ENCODE measurements at regions not wholly inside any gene's neighbourhood (a gene's known extent, or its start where the extent isn't known, plus 50 kb on each side); places are given as distances from the start of the nearest gene placed in this dataset.

- Histone ChIP-seq H4K20me1 (ENCODE audit: insufficient read depth) (no peaks in the 10 kb centered on the region), H3K9me2 (ENCODE audit: insufficient read depth) (no peaks in the 10 kb centered on the region), H2AFZ (no peak overlapping the region; the same call in 1 of the 2 replicates), H3K27ac (no peak overlapping the region), H3K4me1 (replicated peaks; ENCODE audit: insufficient read depth) (no peaks in the 10 kb centered on the region), H3K4me3 (no peak overlapping the region), H3F3A (ENCODE audit: insufficient read depth, low read depth) (no peaks in the 10 kb centered on the region), H3K4me2 (no peak overlapping the region), H3K27me3 (ENCODE audit: insufficient read depth, low read depth) (no peaks in the 10 kb centered on the region), H3K36me3 (ENCODE audit: low read depth) (no peaks in the 10 kb centered on the region), H3K9me3 (ENCODE audit: insufficient read depth, low read depth) (0 out of 2 replicates have a peak, but pooled peaks cover 3% of the 10 kb centered on the region), H3K79me2 (ENCODE audit: low read depth) (no peaks in the 10 kb centered on the region)
- POLR2A ChIA-PET (ENCODE audit: unreplicated experiment): no interaction called here
- TF ChIP-seq CTCF (conservative IDR thresholded peaks at IDR 0.05): no peak
- TF ChIP-seq EZH2 (IDR thresholded peaks at IDR 0.05; ENCODE audit: low read depth): no peak
- intact Hi-C loops (cut with micrococcal nuclease; ENCODE audit: unreplicated experiment): no loop called here
- CTCF ChIA-PET: no interaction called here
- DNase-seq: no peak
- no TSS peak for BruUV-seq (replicated peaks)
Observed at GRCh38 chr2:40528564-40528963, 76.7 kb upstream of the SLC8A1 start.

- no TSS peak for BruUV-seq (replicated peaks)
- no peaks in the 10 kb centered on the region for H3K9me2 ChIP-seq (ENCODE audit: insufficient read depth)
- H3K27ac ChIP-seq: no peak overlapping the region
- intact Hi-C loops (cut with micrococcal nuclease; ENCODE audit: unreplicated experiment): no loop called here
- no peaks in the 10 kb centered on the region for H3K4me1 ChIP-seq (replicated peaks; ENCODE audit: insufficient read depth)
- no peak overlapping the region for H3K4me2 ChIP-seq
- H3K36me3 ChIP-seq (ENCODE audit: low read depth): no peaks in the 10 kb centered on the region
- DNase-seq: no peak
- H3K4me3 ChIP-seq: no peak overlapping the region
- H3K27me3 ChIP-seq (ENCODE audit: insufficient read depth, low read depth): no peaks in the 10 kb centered on the region
- no peak overlapping the region for H2AFZ ChIP-seq
- H3K9me3 ChIP-seq (ENCODE audit: insufficient read depth, low read depth): 0 out of 2 replicates have a peak, but pooled peaks cover 3% of the 10 kb centered on the region
- ChIA-PET CTCF (no interaction called here), POLR2A (ENCODE audit: unreplicated experiment) (no interaction called here)
- TF ChIP-seq EZH2 (IDR thresholded peaks at IDR 0.05; ENCODE audit: low read depth) (no peak), CTCF (conservative IDR thresholded peaks at IDR 0.05) (no peak)
- no peaks in the 10 kb centered on the region for H4K20me1 ChIP-seq (ENCODE audit: insufficient read depth)
- no peaks in the 10 kb centered on the region for H3F3A ChIP-seq (ENCODE audit: insufficient read depth, low read depth)
- H3K79me2 ChIP-seq (ENCODE audit: low read depth): no peaks in the 10 kb centered on the region
Observed at GRCh38 chr2:40531359-40531758, 79.5 kb upstream of the SLC8A1 start.

- POLR2A ChIA-PET (ENCODE audit: unreplicated experiment): no interaction called here
- Histone ChIP-seq H2AFZ (no peak overlapping the region), H3K27ac (no peak overlapping the region), H3K4me3 (no peak overlapping the region), H3K79me2 (ENCODE audit: low read depth) (no peaks in the 10 kb centered on the region), H3F3A (ENCODE audit: insufficient read depth, low read depth) (no peaks in the 10 kb centered on the region), H3K4me1 (replicated peaks; ENCODE audit: insufficient read depth) (no peaks in the 10 kb centered on the region), H3K9me2 (ENCODE audit: insufficient read depth) (no peaks in the 10 kb centered on the region; the same call in 1 of the 2 replicates), H3K36me3 (ENCODE audit: low read depth) (no peaks in the 10 kb centered on the region), H4K20me1 (ENCODE audit: insufficient read depth) (no peaks in the 10 kb centered on the region), H3K4me2 (no peak overlapping the region), H3K9me3 (ENCODE audit: insufficient read depth, low read depth) (no peaks in the 10 kb centered on the region), H3K27me3 (ENCODE audit: insufficient read depth, low read depth) (no peaks in the 10 kb centered on the region)
- TF ChIP-seq EZH2 (IDR thresholded peaks at IDR 0.05; ENCODE audit: low read depth) (no peak), CTCF (conservative IDR thresholded peaks at IDR 0.05) (no peak)
- CTCF ChIA-PET: interaction anchor here (0.7 kb wide), 1 partner anchor 262 kb away, joined by 4 read pairs; no protein-coding TSS in a partner anchor
- intact Hi-C loops (cut with micrococcal nuclease; ENCODE audit: unreplicated experiment): no loop called here
- no peak for DNase-seq
- no TSS peak for BruUV-seq (replicated peaks)
Observed at GRCh38 chr2:40534528-40534927, 82.6 kb upstream of the SLC8A1 start.

All from PC-9 (cell line).